Aorta (tissue), 5 donors: ENCODE measurements at regions not wholly inside any gene's neighbourhood (a gene's known extent, or its start where the extent isn't known, plus 50 kb on each side); places are given as distances from the start of the nearest gene placed in this dataset.
A peak's percentile ranks its signal among the peaks of the same experiment; 100 is the strongest.

Experiments
- ATAC-seq: fragments of 200-7000 bp; cut with Tn5 transposase; one replicate; pipeline ENCODE4 v1.9.1; 2022; ENCODE audit warnings: moderate library complexity; ENCODE audit not compliant: low FRiP score
- DNase-seq, 2 donors: peaks; one replicate each; pipeline ENCODE4 v3.0.0-alpha.2; 2020
- H3K27ac ChIP-seq, 2 donors: one replicate each; pipeline ENCODE4 v1.5.1; 2013; ENCODE audit warnings: low read length in 2 of 2, mild to moderate bottlenecking in 2 of 2, moderate library complexity in 2 of 2, control low read depth in 1 of 2, inconsistent platforms in 1 of 2, low read depth in 1 of 2
- H3K27me3 ChIP-seq, 2 donors: one replicate each; pipeline ENCODE4 v1.6.1; 2013; ENCODE audit warnings: control low read depth in 1 of 2, low read length in 1 of 2, mild to moderate bottlenecking in 1 of 2, moderate library complexity in 1 of 2; ENCODE audit not compliant: insufficient read depth in 2 of 2, control insufficient read depth in 1 of 2
- H3K36me3 ChIP-seq, 2 donors: one replicate each; pipeline ENCODE4 v1.6.1; 2013; ENCODE audit warnings: control low read depth in 1 of 2, low read length in 1 of 2, mild to moderate bottlenecking in 1 of 2; ENCODE audit not compliant: insufficient read depth in 2 of 2, control insufficient read depth in 1 of 2
- H3K4me1 ChIP-seq, 2 donors: one replicate each; pipeline ENCODE4 v1.6.1; 2013; ENCODE audit warnings: low read length in 2 of 2, control low read depth in 1 of 2, mild to moderate bottlenecking in 1 of 2, moderate library complexity in 1 of 2; ENCODE audit not compliant: insufficient read depth in 2 of 2, control insufficient read depth in 1 of 2
- H3K4me3 ChIP-seq, 2 donors: one replicate each; pipeline ENCODE4 v1.5.1; 2013; ENCODE audit warnings: low read length in 2 of 2, control low read depth in 1 of 2, mild to moderate bottlenecking in 1 of 2
- H3K9me3 ChIP-seq: one replicate; pipeline ENCODE4 v1.6.1; 2013; ENCODE audit warnings: mild to moderate bottlenecking, low read length; ENCODE audit not compliant: control insufficient read depth
- WGBS, 2 donors: extraction: QIAGEN DNeasy Blood & Tissue Kit; methylation state at CpG; one replicate each; pipeline ENCODE4 v1.1.7; 2013; 5-methylcytosine and 5-hydroxymethylcytosine counted together
- intact Hi-C, 2 donors: fragments of 100-400 bp; cut with DNase I; formaldehyde crosslinking; loops; one replicate each; pipeline versions ENCODE4 v1.14.2 to v1.15.0; 2022
- donor health status: healthy with polysubstance abuse.
- donor health status: Bipolar disorder and iron deficiency.
- donor health status: DM: no; HTN: no; CAD: no.
- donor health status: DM: no; HTN: no; CAD: no.
- donor health status: DM: yes; HTN: yes; CAD: no.

DNA sequence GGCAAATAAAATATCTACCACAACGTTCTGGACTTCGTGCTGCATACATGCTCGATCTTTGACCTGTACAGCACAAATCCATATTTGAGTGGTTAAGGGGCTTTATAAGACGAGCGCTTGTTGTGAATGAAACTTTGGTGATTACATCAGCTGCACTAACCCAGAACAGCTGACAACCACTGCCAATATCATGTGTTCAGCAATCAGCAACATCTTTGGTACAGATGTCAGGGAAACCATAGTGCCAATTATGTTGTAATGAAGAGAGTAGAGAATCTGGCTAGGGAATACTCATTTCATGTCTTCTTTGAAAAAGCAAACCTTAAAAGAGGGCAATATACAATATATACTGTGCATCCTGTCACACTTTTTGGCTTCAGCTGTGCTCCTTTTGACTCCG lies 188.6 kb upstream of the NT5E start:
- ATAC-seq (no peak), DNase-seq (no peak)
- WGBS, 2 donors, result 53 to 59% methylated on average over 6 of the region's 6 CpGs
- intact Hi-C loops, result no loop called here
- H3K36me3 ChIP-seq, result no peaks in the 10 kb centered on the region
- H3K27ac ChIP-seq, result no peak overlapping the region
- no peaks in the 10 kb centered on the region for H3K4me1 ChIP-seq
- no peaks in the 10 kb centered on the region for H3K27me3 ChIP-seq
- no peak overlapping the region for H3K4me3 ChIP-seq
- H3K9me3 ChIP-seq, result no peaks in the 10 kb centered on the region

DNA sequence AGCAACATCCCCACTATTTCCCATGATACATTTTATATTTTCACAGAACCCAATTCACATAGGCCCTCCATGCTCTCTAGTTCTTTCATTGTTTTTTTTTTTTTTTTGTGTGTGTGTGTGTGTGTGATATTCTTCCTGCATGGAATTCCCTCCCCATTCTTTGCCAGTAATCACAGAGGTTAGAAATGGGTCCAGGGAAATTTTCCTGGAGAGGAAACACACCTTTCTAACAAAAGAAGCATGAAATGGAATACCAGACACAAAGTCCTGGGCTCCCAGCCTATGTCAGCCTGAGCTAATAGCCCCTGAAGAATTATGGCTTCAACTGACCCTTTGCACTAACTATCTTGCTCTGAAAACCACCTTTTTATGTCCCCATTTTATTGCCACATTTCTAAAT lies 194.2 kb upstream of the NT5E start:
- Histone ChIP-seq H3K9me3 (no peaks in the 10 kb centered on the region), H3K4me3 (no peak overlapping the region), H3K27me3 (no peaks in the 10 kb centered on the region), H3K4me1 (no peaks in the 10 kb centered on the region), H3K27ac (no peak overlapping the region), H3K36me3 (no peaks in the 10 kb centered on the region)
- ATAC-seq (no peak), DNase-seq (no peak)
- intact Hi-C loops, result no loop called here

DNA sequence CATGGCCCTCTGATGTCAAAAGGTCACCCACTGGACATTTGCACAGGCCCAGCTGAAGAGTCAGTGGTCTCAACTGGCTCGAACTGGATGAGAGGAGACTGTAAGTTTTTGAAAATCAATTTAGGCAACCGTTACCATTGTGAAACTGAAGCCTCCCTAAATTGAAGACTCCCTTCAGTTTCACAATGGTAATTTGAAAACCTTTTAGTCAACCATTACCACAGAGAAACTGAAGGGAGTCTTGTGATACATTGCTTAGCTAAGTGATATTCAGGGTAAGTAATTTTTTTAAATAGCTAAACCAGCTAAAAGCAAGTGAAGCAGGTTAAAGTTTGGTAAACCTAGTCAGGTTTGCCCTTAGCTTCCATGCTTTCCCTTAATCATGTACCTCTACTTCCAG lies 197.3 kb upstream of the NT5E start:
- H3K4me3 ChIP-seq, result no peak overlapping the region
- H3K27ac ChIP-seq, result no peak overlapping the region
- WGBS, 2 donors, result 89 to 90% methylated on average over 2 of the region's 2 CpGs
- H3K36me3 ChIP-seq, result no peaks in the 10 kb centered on the region
- no peak for DNase-seq
- H3K4me1 ChIP-seq, result no peaks in the 10 kb centered on the region
- no peaks in the 10 kb centered on the region for H3K9me3 ChIP-seq
- intact Hi-C loops, result no loop called here
- H3K27me3 ChIP-seq, result no peaks in the 10 kb centered on the region
- no peak for ATAC-seq

DNA sequence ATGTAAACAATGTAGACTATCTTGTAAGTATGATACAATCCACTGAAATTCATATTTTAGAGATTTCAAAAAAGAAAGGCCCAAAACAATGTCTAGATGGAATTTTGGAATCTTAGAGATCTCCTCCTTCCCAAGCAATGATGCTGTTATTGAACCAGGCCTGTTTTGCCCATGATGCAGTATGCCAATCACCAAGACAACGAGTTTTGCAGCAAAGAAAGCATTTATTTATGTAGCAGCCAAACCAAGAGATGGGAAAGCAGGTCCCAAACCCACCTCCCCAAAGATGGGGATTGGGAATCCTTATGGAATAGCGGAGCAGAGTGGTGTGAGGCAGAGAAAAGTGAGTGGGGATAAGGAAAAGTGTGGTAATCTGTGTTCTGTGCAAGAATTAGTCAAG lies 197.8 kb upstream of the NT5E start:
- ATAC-seq (no peak), DNase-seq (no peak)
- H3K36me3 ChIP-seq, result no peaks in the 10 kb centered on the region
- WGBS, 2 donors, result 82 to 99% methylated on average over 2 of the region's 2 CpGs
- H3K27me3 ChIP-seq, result no peaks in the 10 kb centered on the region
- no peaks in the 10 kb centered on the region for H3K4me1 ChIP-seq
- no peaks in the 10 kb centered on the region for H3K9me3 ChIP-seq
- H3K4me3 ChIP-seq, result no peak overlapping the region
- no peak overlapping the region for H3K27ac ChIP-seq
- intact Hi-C loops, result no loop called here

DNA sequence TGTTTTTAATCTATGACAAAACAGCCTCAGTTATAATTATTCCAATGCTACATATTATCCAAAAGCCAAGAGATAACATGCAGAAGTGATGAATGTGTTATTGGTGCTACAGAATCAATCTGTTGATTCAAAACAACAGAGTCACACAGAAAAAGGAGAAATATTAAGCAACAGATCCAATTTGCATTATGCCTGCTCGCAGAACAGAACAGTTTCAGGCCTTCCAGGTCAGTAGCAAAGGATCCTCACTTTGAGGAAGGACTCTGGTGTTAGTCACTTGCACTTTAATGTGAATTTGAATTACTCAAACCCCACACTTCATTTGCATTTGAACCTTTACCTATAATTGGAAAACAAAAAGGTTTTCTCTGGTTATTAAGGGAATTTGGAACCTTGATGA lies 198.6 kb upstream of the NT5E start:
- Histone ChIP-seq H3K4me1 (no peaks in the 10 kb centered on the region), H3K9me3 (no peaks in the 10 kb centered on the region), H3K4me3 (no peak overlapping the region), H3K27ac (no peak overlapping the region), H3K36me3 (no peaks in the 10 kb centered on the region), H3K27me3 (no peaks in the 10 kb centered on the region)
- ATAC-seq (no peak), DNase-seq (no peak)
- intact Hi-C loops, result no loop called here
- 84 to 94% methylated on average over 1 of the region's 1 CpG for WGBS, 2 donors

DNA sequence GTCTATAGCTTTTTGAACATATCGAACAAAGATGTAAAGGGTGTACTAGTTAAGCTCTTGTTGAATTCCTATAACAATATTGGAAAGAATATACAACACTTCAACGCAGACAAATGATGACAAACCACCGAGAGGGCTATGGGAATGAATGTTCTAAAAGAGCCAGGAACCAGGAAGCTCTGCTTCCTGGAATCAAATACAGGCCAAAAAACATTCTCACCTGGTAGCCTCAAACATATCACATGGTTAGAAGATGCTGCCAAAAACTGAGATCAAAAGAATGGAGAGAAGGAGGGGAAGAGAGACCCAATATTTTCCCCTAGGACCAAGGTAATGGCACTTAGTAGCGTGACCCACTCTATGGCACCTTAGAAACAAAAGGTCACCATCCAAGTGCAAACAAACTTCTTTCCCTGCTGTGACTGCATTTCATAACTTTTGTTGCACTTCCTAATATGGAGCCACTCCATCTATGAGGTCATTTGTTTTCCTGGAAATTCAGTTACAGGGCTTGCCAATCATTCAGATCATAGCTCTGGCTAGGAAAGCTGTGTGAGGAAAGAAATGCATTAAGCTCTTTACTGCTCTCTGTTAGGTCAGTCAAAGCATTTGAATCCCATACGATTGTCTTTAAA lies 199.2 kb upstream of the NT5E start:
- 59 to 63% methylated on average over 5 of the region's 5 CpGs for WGBS, 2 donors
- DNase-seq (no peak), ATAC-seq (peak; percentile 83)
- Histone ChIP-seq H3K4me3 (no peak overlapping the region), H3K27ac (no peak overlapping the region), H3K36me3 (no peaks in the 10 kb centered on the region), H3K4me1 (no peaks in the 10 kb centered on the region), H3K27me3 (no peaks in the 10 kb centered on the region), H3K9me3 (no peaks in the 10 kb centered on the region)
- intact Hi-C loops, result no loop called here

DNA sequence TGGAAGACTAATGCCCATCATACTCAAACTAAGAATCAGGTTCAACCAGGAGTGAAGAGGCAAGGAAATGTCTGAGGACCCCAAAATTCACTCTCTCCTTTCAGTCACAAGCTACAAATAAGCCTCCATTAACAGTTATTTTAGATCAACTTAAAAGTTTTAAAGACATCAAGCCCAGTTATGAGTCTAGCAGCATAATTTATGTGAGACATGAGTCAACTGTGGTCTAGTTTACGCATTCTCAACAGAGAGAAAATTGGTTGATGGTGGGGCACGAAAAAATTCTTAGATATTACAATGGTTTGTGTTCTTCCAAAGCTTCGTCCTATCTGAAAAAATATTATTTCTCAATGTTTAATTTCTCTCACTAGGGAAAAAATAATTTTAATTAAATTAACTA lies 204.9 kb upstream of the NT5E start:
- WGBS, 2 donors, result 93 to 96% methylated on average over 3 of the region's 3 CpGs
- no peak for ATAC-seq

DNA sequence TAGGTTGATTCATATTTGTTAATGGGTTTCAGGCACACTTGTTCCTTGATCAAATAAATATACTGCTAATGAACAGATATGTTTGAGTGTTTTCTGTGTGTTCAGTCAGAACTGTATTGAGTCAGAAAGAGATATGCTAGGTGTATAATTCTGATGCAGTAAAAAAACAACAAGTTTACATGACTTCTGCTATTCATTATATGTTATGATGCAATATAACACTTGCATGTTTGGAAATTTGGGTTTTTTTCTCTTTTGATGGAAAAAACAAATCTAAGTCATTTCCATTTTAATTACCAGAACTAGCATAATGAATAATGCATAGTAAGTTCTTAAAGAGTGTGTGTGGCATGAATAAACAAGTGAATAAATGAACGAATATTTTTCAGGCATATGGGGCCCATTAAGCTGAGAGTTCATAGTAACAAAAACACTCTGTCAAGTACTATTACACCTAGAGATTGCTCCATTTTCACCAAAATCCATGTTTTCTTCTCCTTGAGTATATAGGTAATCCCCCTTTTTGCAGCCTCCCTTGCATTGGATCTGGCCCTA lies 208.3 kb upstream of the NT5E start:
- no peaks in the 10 kb centered on the region for H3K27me3 ChIP-seq
- no peak overlapping the region for H3K27ac ChIP-seq
- H3K9me3 ChIP-seq, result peaks cover 1% of the 10 kb centered on the region
- ATAC-seq (no peak), DNase-seq (no peak)
- H3K36me3 ChIP-seq, result no peaks in the 10 kb centered on the region
- peaks cover 0 to 4% of the 10 kb centered on the region in 2 donors for H3K4me1 ChIP-seq
- WGBS, 2 donors, result 77% methylated on average over 1 of the region's 1 CpG
- intact Hi-C loops, result no loop called here
- no peak overlapping the region for H3K4me3 ChIP-seq

More for the DNA sequence above, 204.9 kb upstream of the NT5E start:
- Histone ChIP-seq H3K4me3 (no peak overlapping the region), H3K27ac (no peak overlapping the region), H3K4me1 (peaks cover 0 to 4% of the 10 kb centered on the region in 2 donors), H3K36me3 (no peaks in the 10 kb centered on the region), H3K27me3 (no peaks in the 10 kb centered on the region), H3K9me3 (peaks cover 1% of the 10 kb centered on the region)
- intact Hi-C loops, result no loop called here
- DNase-seq, result no peak

DNA sequence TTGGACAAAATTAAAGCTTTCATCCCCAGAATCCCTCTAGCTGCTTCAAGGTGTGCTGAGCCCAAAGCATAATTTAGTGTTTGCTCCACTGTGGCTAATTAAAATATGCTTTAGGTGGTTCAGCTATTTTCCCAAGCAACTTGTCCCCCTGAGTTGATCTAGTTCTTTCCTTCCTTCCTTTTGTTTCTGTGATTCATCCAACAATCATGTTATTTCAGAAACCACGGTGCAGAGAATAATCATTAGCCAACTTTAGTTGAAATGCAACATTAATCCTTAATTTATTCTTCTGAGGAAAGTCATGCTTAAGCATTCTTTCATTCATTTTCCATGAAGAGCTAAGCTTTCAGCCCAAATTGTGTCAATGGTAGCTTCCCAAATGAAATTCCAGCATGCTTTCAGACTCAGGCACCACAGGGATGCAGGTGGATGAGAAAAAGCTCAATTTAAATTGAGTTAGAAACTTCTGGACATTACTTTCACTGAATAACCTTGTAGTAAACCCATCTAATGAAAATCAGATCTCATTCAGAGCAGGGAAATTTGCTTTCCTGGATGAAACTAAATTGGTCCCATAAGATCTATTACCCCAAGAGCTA lies 209.0 kb upstream of the NT5E start:
- no peak for DNase-seq
- 3 to 8% methylated on average over 1 of the region's 1 CpG for WGBS, 2 donors
- no peaks in the 10 kb centered on the region for H3K36me3 ChIP-seq
- no peak overlapping the region for H3K4me3 ChIP-seq
- H3K4me1 ChIP-seq, result peaks cover 0 to 4% of the 10 kb centered on the region in 2 donors
- no peak for ATAC-seq
- intact Hi-C loops, result no loop called here
- H3K27ac ChIP-seq, result no peak overlapping the region
- no peaks in the 10 kb centered on the region for H3K27me3 ChIP-seq
- peaks cover 1% of the 10 kb centered on the region for H3K9me3 ChIP-seq
